Endodermal cell (in vitro differentiated cells): ENCODE measurements at regions not wholly inside any gene's neighbourhood (a gene's known extent, or its start where the extent isn't known, plus 50 kb on each side); places are given as distances from the start of the nearest gene placed in this dataset.

Source experiments
- DNase-seq: peaks from one replicate; pipeline ENCODE4 v3.0.0-alpha.2; 2017
- H3K27ac ChIP-seq: 2 replicates; pipeline ENCODE4 v1.5.1; 2013; ENCODE audit warnings: mild to moderate bottlenecking, low read depth, low read length, moderate library complexity
- H3K27me3 ChIP-seq: 2 replicates; pipeline ENCODE4 v1.6.1; 2013; ENCODE audit warnings: mild to moderate bottlenecking, low read length, moderate library complexity; ENCODE audit not compliant: insufficient read depth, control insufficient read depth, poor library complexity, severe bottlenecking
- H3K36me3 ChIP-seq: 2 replicates; pipeline ENCODE4 v1.7.0; 2013; ENCODE audit warnings: mild to moderate bottlenecking, low read length, moderate library complexity; ENCODE audit not compliant: control insufficient read depth, insufficient read depth
- H3K4me1 ChIP-seq: one replicate; pipeline ENCODE4 v1.7.0; 2013; ENCODE audit warnings: low read length; ENCODE audit not compliant: control insufficient read depth, insufficient read depth
- H3K4me3 ChIP-seq: 2 replicates; pipeline ENCODE4 v1.5.1; 2013; ENCODE audit warnings: mild to moderate bottlenecking, low read length, moderate library complexity
- H3K9ac ChIP-seq: 2 replicates; pipeline ENCODE4 v1.6.1; 2013; ENCODE audit warnings: mild to moderate bottlenecking, low read length, moderate library complexity; ENCODE audit not compliant: poor library complexity, severe bottlenecking; ENCODE audit errors: extremely low read depth
- H3K9me3 ChIP-seq: 2 replicates; pipeline ENCODE4 v1.6.1; 2013; ENCODE audit warnings: mild to moderate bottlenecking, low read length, moderate library complexity; ENCODE audit not compliant: control insufficient read depth
- H3K27ac Mint-ChIP-seq: 2 replicates; pipeline ENCODE4 v1.8.0; 2020; ENCODE audit warnings: mixed read lengths
- H3K27me3 Mint-ChIP-seq: 2 replicates; pipeline ENCODE4 v1.8.0; 2021; ENCODE audit warnings: mild to moderate bottlenecking, mixed read lengths; ENCODE audit not compliant: insufficient read depth
- H3K36me3 Mint-ChIP-seq: 2 replicates; pipeline ENCODE4 v1.8.0; 2020; ENCODE audit warnings: low read depth, mixed read lengths
- H3K4me1 Mint-ChIP-seq: 2 replicates; pipeline ENCODE4 v1.8.0; 2020; ENCODE audit warnings: mixed read lengths
- H3K4me3 Mint-ChIP-seq: 2 replicates; pipeline ENCODE4 v1.8.0; 2020; ENCODE audit warnings: mild to moderate bottlenecking, moderate library complexity, mixed read lengths
- H3K9me3 Mint-ChIP-seq: 2 replicates; pipeline ENCODE4 v1.8.0; 2020; ENCODE audit warnings: mild to moderate bottlenecking, mixed read lengths
- CTCF ChIP-seq: fragments of 200-600 bp; sonication (generic); conservative IDR thresholded peaks from 2 replicates; pipeline ENCODE4 v1.5.0; 2021; ENCODE audit warnings: antibody characterized with exemption, mild to moderate bottlenecking
- WGBS, 2 experiments: methylation state at CpG; one replicate each; pipeline versions ENCODE4 v1.1.5 to v1.1.7; 2013; ENCODE audit warnings: missing lambda C conversion rate in 2 of 2, mixed read lengths in 1 of 2; ENCODE audit not compliant: insufficient coverage in 1 of 2, insufficient read length in 1 of 2; 5-methylcytosine and 5-hydroxymethylcytosine counted together

- Histone ChIP-seq H3K9ac (no peak overlapping the region), H3K27ac (no peak overlapping the region), H3K4me3 (no peak overlapping the region), H3K36me3 (no peaks in the 10 kb centered on the region), H3K9me3 (no peaks in the 10 kb centered on the region), H3K4me1 (no peaks in the 10 kb centered on the region), H3K27me3 (peaks cover 6% of the 10 kb centered on the region)
- no peak for TF ChIP-seq CTCF
- Mint-ChIP-seq H3K36me3 (no peaks in the 10 kb centered on the region), H3K4me1 (no peaks in the 10 kb centered on the region), H3K4me3 (no peak overlapping the region), H3K9me3 (no peaks in the 10 kb centered on the region), H3K27me3 (peaks cover 18% of the 10 kb centered on the region), H3K27ac (no peak overlapping the region)
- no peak for DNase-seq
- WGBS, 2 experiments: 66% methylated on average over 1 of the region's 1 CpG; no CpG with 5 or more reads in 1 of the 2 experiments
Observed at GRCh38 chr14:21882226-21882625, 208.6 kb upstream of the OR4E1 start.

GRCh38 chr14:21880918-21881317, 207.3 kb upstream of the OR4E1 start:
- no peaks in the 10 kb centered on the region for H3K36me3 ChIP-seq
- Mint-ChIP-seq H3K9me3 (no peaks in the 10 kb centered on the region), H3K4me3 (no peak overlapping the region), H3K27me3 (peaks cover 16% of the 10 kb centered on the region), H3K4me1 (no peaks in the 10 kb centered on the region), H3K36me3 (no peaks in the 10 kb centered on the region), H3K27ac (no peak overlapping the region)
- no peaks in the 10 kb centered on the region for H3K4me1 ChIP-seq
- H3K27me3 ChIP-seq: peaks cover 6% of the 10 kb centered on the region
- TF ChIP-seq CTCF: no peak
- no peak overlapping the region for H3K27ac ChIP-seq
- no peak overlapping the region for H3K4me3 ChIP-seq
- no peaks in the 10 kb centered on the region for H3K9me3 ChIP-seq
- H3K9ac ChIP-seq: no peak overlapping the region
- DNase-seq: no peak
- WGBS, 2 experiments: 88% methylated on average over 3 of the region's 3 CpGs; no CpG with 5 or more reads in 1 of the 2 experiments

GRCh38 chr14:21875791-21876190, 202.2 kb upstream of the OR4E1 start:
- TF ChIP-seq CTCF: no peak

More at GRCh38 chr14:21875791-21876190, 202.2 kb upstream of the OR4E1 start:
- Mint-ChIP-seq H3K4me1 (no peaks in the 10 kb centered on the region), H3K9me3 (no peaks in the 10 kb centered on the region), H3K27ac (no peak overlapping the region), H3K27me3 (peaks cover 5% of the 10 kb centered on the region), H3K4me3 (no peak overlapping the region), H3K36me3 (no peaks in the 10 kb centered on the region)
- no peak for DNase-seq
- Histone ChIP-seq H3K36me3 (no peaks in the 10 kb centered on the region), H3K4me1 (no peaks in the 10 kb centered on the region), H3K4me3 (no peak overlapping the region), H3K9me3 (no peaks in the 10 kb centered on the region), H3K9ac (no peak overlapping the region), H3K27me3 (peaks cover 14% of the 10 kb centered on the region), H3K27ac (no peak overlapping the region)
- 81% methylated on average over 2 of the region's 2 CpGs; no CpG with 5 or more reads in 1 of the 2 experiments for whole genome bisulfite sequencing, 2 experiments
